ENCODE measurements at regions not wholly inside any gene's neighbourhood (a gene's known extent, or its start where the extent isn't known, plus 50 kb on each side); places are given as distances from the start of the nearest gene placed in this dataset.

GRCh38 chr4:17339376-17339775, 172.5 kb downstream of the QDPR start:
- TF ChIP-seq EZH2phosphoT487 (IDR thresholded peaks at IDR 0.05; ENCODE audit: borderline replicate concordance, low read length) (no peak), CTCF (IDR thresholded peaks at IDR 0.05; ENCODE audit: low read depth, low read length, poor library complexity, severe bottlenecking) (no peak)

Measured in DOHH2 (cell line).